Liver (tissue), 8 donors: ENCODE measurements at regions not wholly inside any gene's neighbourhood (a gene's known extent, or its start where the extent isn't known, plus 50 kb on each side); places are given as distances from the start of the nearest gene placed in this dataset.

Experiments used
- DNase-seq: peaks from one replicate; pipeline ENCODE4 v3.0.0-alpha.2; 2017; ENCODE audit warnings: low spot score
- H3K27ac ChIP-seq, 2 donors: one replicate each; pipeline ENCODE4 v1.7.0; 2013; ENCODE audit warnings: inconsistent platforms in 2 of 2, low read length in 2 of 2, control low read depth in 1 of 2, low read depth in 1 of 2, mild to moderate bottlenecking in 1 of 2
- H3K27me3 ChIP-seq, 4 donors: one replicate each; pipeline versions ENCODE4 v1.6.1 to v1.7.0; 2013; ENCODE audit warnings: low read length in 3 of 4, inconsistent platforms in 1 of 4, mild to moderate bottlenecking in 1 of 4, moderate library complexity in 1 of 4; ENCODE audit not compliant: control insufficient read depth in 4 of 4, insufficient read depth in 4 of 4
- H3K36me3 ChIP-seq, 4 donors: one replicate each; pipeline versions ENCODE4 v1.6.1 to v1.7.0; 2013; ENCODE audit warnings: low read length in 3 of 4, mild to moderate bottlenecking in 3 of 4, low read depth in 1 of 4, moderate library complexity in 1 of 4; ENCODE audit not compliant: control insufficient read depth in 4 of 4, insufficient read depth in 3 of 4
- H3K4me1 ChIP-seq, 4 donors: one replicate each; pipeline versions ENCODE4 v1.6.1 to v1.7.0; 2013; ENCODE audit warnings: low read length in 3 of 4, mild to moderate bottlenecking in 3 of 4, moderate library complexity in 1 of 4; ENCODE audit not compliant: control insufficient read depth in 4 of 4, insufficient read depth in 4 of 4
- H3K4me3 ChIP-seq, 3 donors: one replicate each; pipeline versions ENCODE4 v1.6.1 to v1.7.0; 2013; ENCODE audit warnings: low read length in 3 of 3, control low read depth in 1 of 3, low read depth in 1 of 3, mild to moderate bottlenecking in 1 of 3
- H3K9ac ChIP-seq, 2 donors: one replicate each; pipeline ENCODE4 v1.7.0; 2013; ENCODE audit warnings: low read length in 2 of 2, mild to moderate bottlenecking in 2 of 2, moderate library complexity in 2 of 2, control low read depth in 1 of 2, low read depth in 1 of 2
- H3K9me3 ChIP-seq, 4 donors: one replicate each; pipeline versions ENCODE4 v1.6.1 to v1.7.0; 2013; ENCODE audit warnings: low read length in 3 of 4; ENCODE audit not compliant: control insufficient read depth in 4 of 4
- ATF3 ChIP-seq: IDR thresholded peaks from 2 replicates; pipeline ENCODE4 v1.6.1; 2016; ENCODE audit warnings: antibody characterized with exemption
- CTCF ChIP-seq: fragments of 150-350 bp; IDR thresholded peaks from 2 replicates; pipeline ENCODE4 v1.5.1; 2017; ENCODE audit warnings: improper control_type of control experiment, low read depth, low read length; ENCODE audit not compliant: missing input control
- EGR1 ChIP-seq, 2 donors: IDR thresholded peaks; 2 replicates each; pipeline ENCODE4 v1.6.1; 2016 to 2018; ENCODE audit warnings: antibody characterized with exemption in 2 of 2, low read depth in 2 of 2
- FOXA1 ChIP-seq: IDR thresholded peaks from 2 replicates; pipeline ENCODE4 v1.6.1; 2016; ENCODE audit warnings: antibody characterized with exemption
- FOXA2 ChIP-seq: IDR thresholded peaks from 2 replicates; pipeline ENCODE4 v1.6.1; 2016; ENCODE audit warnings: antibody characterized with exemption
- GABPA ChIP-seq, 2 donors: IDR thresholded peaks in 1 of 2; conservative IDR thresholded peaks in 1 of 2; 2 replicates each; pipeline ENCODE4 v1.6.1; 2016; ENCODE audit warnings: antibody characterized with exemption in 2 of 2, mild to moderate bottlenecking in 1 of 2, moderate library complexity in 1 of 2
- HNF4A ChIP-seq, 2 donors: conservative IDR thresholded peaks; 2 replicates each; pipeline ENCODE4 v1.6.1; 2016; ENCODE audit warnings: antibody characterized with exemption in 2 of 2, mild to moderate bottlenecking in 2 of 2
- HNF4G ChIP-seq: IDR thresholded peaks from 2 replicates; pipeline ENCODE4 v1.6.1; 2016; ENCODE audit warnings: antibody characterized with exemption
- MAX ChIP-seq: IDR thresholded peaks from 2 replicates; pipeline ENCODE4 v1.6.1; 2016; ENCODE audit warnings: antibody characterized with exemption
- NR2F2 ChIP-seq: IDR thresholded peaks from 2 replicates; pipeline ENCODE4 v1.6.1; 2016; ENCODE audit warnings: antibody characterized with exemption
- RAD21 ChIP-seq, 2 donors: IDR thresholded peaks; 2 replicates each; pipeline ENCODE4 v1.6.1; 2016; ENCODE audit warnings: antibody characterized with exemption in 2 of 2, mild to moderate bottlenecking in 2 of 2
- RXRA ChIP-seq, 2 donors: IDR thresholded peaks; 2 replicates each; pipeline ENCODE4 v1.6.1; 2017 to 2018; ENCODE audit warnings: antibody characterized with exemption in 2 of 2, mild to moderate bottlenecking in 1 of 2
- YY1 ChIP-seq: IDR thresholded peaks from 2 replicates; pipeline ENCODE4 v1.6.1; 2016; ENCODE audit warnings: antibody characterized with exemption, mild to moderate bottlenecking
- WGBS: extraction: QIAGEN DNeasy Blood & Tissue Kit; methylation state at CpG from one replicate; pipeline ENCODE4 v1.1.7; 2013; 5-methylcytosine and 5-hydroxymethylcytosine counted together
- TF ChIP-seq, protein P1 (sequence below): IDR thresholded peaks from 2 replicates; pipeline ENCODE4 v1.6.1; 2016; ENCODE audit warnings: antibody characterized with exemption
- TF ChIP-seq, protein P2 (sequence below): IDR thresholded peaks from 2 replicates; pipeline ENCODE4 v1.6.1; 2016; ENCODE audit warnings: antibody characterized with exemption, mild to moderate bottlenecking
- donor health status: healthy.
- donor health status: healthy.
- donor health status: healthy.
- donor health status: healthy.
- donor health status: healthy.

- Histone ChIP-seq H3K4me3 (no peak overlapping the region), H3K27ac (no peak overlapping the region), H3K9ac (no peak overlapping the region), H3K4me1 (no peaks in the 10 kb centered on the region), H3K9me3 (peaks cover 0 to 3% (median 0%) of the 10 kb centered on the region in 4 donors), H3K27me3 (peaks cover 0 to 8% (median 0%) of the 10 kb centered on the region in 4 donors), H3K36me3 (no peaks in the 10 kb centered on the region)
- DNase-seq, result no peak
- TF ChIP-seq HNF4A (conservative IDR thresholded peaks at IDR 0.05) (no peak), GABPA (IDR thresholded peaks at IDR 0.05 in 1 of 2, conservative IDR thresholded peaks at IDR 0.05 in 1 of 2) (no peak), CTCF (no peak), RXRA (IDR thresholded peaks at IDR 0.05) (no peak)
- TF ChIP-seq, protein P1, sequence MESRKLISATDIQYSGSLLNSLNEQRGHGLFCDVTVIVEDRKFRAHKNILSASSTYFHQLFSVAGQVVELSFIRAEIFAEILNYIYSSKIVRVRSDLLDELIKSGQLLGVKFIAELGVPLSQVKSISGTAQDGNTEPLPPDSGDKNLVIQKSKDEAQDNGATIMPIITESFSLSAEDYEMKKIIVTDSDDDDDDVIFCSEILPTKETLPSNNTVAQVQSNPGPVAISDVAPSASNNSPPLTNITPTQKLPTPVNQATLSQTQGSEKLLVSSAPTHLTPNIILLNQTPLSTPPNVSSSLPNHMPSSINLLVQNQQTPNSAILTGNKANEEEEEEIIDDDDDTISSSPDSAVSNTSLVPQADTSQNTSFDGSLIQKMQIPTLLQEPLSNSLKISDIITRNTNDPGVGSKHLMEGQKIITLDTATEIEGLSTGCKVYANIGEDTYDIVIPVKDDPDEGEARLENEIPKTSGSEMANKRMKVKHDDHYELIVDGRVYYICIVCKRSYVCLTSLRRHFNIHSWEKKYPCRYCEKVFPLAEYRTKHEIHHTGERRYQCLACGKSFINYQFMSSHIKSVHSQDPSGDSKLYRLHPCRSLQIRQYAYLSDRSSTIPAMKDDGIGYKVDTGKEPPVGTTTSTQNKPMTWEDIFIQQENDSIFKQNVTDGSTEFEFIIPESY, result no peak
- WGBS, result 89% methylated on average over 3 of the region's 3 CpGs
These were observed 108.0 kb upstream of the PLPP4 start for GRCh38 chr10:120349069-120349468.

GRCh38 chr10:120355425-120355824 lies 101.6 kb upstream of the PLPP4 start:
- Histone ChIP-seq H3K4me1 (no peaks in the 10 kb centered on the region), H3K9ac (no peak overlapping the region), H3K9me3 (peaks cover 0 to 3% (median 0%) of the 10 kb centered on the region in 4 donors), H3K27me3 (peaks cover 0 to 3% (median under 1%) of the 10 kb centered on the region in 4 donors), H3K36me3 (no peaks in the 10 kb centered on the region), H3K27ac (no peak overlapping the region), H3K4me3 (no peak overlapping the region)
- TF ChIP-seq YY1, result no peak
- DNase-seq, result no peak
- 84% methylated on average over 2 of the region's 2 CpGs for WGBS

DNA sequence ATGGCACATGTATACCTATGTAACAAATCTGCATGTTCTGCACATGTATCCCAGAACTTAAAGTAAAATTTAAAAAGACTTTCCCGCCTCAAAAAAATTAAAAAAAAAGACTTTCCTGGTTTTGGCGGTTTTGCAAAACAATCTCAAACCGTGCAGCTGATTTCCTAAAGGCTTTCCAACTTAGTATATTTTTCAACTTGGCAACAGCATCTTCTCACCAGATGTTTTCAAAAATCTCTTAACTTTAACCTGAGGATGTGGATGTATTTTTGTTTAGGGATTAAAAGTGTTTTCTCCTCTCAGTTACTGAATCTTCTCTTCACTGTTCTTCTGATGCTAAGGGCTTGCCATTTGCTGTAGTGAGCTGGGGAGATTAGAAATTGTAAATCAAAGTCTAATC lies 96.5 kb upstream of the PLPP4 start:
- H3K9ac ChIP-seq, result no peak overlapping the region
- no peak for DNase-seq
- H3K4me3 ChIP-seq, result no peak overlapping the region
- no peaks in the 10 kb centered on the region for H3K9me3 ChIP-seq
- H3K27ac ChIP-seq, result no peak overlapping the region
- WGBS, result 75% methylated on average over 3 of the region's 3 CpGs
- peaks cover 0 to 6% (median 2%) of the 10 kb centered on the region in 4 donors for H3K27me3 ChIP-seq
- no peaks in the 10 kb centered on the region for H3K36me3 ChIP-seq
- H3K4me1 ChIP-seq, result no peaks in the 10 kb centered on the region
- TF ChIP-seq NR2F2 (no peak), FOXA1 (no peak), GABPA (IDR thresholded peaks at IDR 0.05 in 1 of 2, conservative IDR thresholded peaks at IDR 0.05 in 1 of 2) (no peak), YY1 (no peak), FOXA2 (no peak), CTCF (no peak), HNF4G (no peak), HNF4A (conservative IDR thresholded peaks at IDR 0.05) (no peak), MAX (no peak), ATF3 (no peak), EGR1 (IDR thresholded peaks at IDR 0.05; ENCODE audit: low read depth in 2 of 2) (no peak), RAD21 (IDR thresholded peaks at IDR 0.05) (no peak)
- TF ChIP-seq, protein P1, result no peak
- TF ChIP-seq, protein P2, sequence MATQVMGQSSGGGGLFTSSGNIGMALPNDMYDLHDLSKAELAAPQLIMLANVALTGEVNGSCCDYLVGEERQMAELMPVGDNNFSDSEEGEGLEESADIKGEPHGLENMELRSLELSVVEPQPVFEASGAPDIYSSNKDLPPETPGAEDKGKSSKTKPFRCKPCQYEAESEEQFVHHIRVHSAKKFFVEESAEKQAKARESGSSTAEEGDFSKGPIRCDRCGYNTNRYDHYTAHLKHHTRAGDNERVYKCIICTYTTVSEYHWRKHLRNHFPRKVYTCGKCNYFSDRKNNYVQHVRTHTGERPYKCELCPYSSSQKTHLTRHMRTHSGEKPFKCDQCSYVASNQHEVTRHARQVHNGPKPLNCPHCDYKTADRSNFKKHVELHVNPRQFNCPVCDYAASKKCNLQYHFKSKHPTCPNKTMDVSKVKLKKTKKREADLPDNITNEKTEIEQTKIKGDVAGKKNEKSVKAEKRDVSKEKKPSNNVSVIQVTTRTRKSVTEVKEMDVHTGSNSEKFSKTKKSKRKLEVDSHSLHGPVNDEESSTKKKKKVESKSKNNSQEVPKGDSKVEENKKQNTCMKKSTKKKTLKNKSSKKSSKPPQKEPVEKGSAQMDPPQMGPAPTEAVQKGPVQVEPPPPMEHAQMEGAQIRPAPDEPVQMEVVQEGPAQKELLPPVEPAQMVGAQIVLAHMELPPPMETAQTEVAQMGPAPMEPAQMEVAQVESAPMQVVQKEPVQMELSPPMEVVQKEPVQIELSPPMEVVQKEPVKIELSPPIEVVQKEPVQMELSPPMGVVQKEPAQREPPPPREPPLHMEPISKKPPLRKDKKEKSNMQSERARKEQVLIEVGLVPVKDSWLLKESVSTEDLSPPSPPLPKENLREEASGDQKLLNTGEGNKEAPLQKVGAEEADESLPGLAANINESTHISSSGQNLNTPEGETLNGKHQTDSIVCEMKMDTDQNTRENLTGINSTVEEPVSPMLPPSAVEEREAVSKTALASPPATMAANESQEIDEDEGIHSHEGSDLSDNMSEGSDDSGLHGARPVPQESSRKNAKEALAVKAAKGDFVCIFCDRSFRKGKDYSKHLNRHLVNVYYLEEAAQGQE, result no peak
